Fibroblast of the aortic adventitia (primary cell): ENCODE measurements at regions not wholly inside any gene's neighbourhood (a gene's known extent, or its start where the extent isn't known, plus 50 kb on each side); places are given as distances from the start of the nearest gene placed in this dataset.

Experiments used
- DNase-seq: peaks from one replicate; pipeline ENCODE4 v3.0.0-alpha.2; 2010; ENCODE audit warnings: low read depth
- H3K4me3 ChIP-seq: 2 replicates; pipeline ENCODE4 v1.5.1; 2011; ENCODE audit warnings: low read depth, mild to moderate bottlenecking, control low read depth, low read length, moderate library complexity
- TF ChIP-seq, protein P1 (sequence below): IDR thresholded peaks from 2 replicates; pipeline ENCODE4 v1.5.1; 2011; ENCODE audit warnings: mild to moderate bottlenecking, low read length, control low read depth, inconsistent platforms; ENCODE audit not compliant: insufficient read depth

DNA sequence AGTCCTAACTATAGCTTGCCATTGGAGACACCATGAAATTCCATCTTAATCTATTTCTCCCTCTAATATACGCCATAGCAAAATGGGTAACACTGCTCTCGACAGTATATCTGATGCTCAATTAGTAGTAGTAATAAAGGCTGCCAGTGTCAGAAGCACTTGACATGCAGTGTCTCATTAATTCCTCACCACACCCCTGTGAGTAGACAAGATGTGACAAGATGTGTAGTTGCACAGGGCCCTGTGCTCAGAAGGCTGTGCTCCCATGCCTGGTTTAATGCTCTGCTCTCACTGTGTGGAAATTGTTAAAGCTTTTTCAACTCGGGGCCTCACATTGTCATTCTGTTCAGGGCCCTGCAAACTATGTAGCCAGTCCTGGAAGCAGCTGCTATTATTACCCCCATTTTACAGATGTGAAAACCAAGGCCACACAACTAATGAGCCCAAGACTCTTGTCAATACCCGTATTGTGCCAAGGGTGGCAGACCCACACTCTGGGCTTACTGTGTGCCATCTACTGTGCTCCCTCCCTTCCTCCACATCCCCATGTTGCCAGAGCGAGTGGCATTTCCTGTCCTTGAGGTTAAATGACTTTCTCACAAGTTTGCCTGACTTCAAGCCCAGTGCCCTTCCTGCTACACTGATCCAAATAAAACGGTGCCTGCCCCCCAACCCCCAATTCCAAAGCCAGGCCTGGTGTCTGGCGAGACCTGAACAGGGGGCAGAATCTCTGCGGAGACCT lies 287.3 kb upstream of the CCL2 start:
- TF ChIP-seq, protein P1, sequence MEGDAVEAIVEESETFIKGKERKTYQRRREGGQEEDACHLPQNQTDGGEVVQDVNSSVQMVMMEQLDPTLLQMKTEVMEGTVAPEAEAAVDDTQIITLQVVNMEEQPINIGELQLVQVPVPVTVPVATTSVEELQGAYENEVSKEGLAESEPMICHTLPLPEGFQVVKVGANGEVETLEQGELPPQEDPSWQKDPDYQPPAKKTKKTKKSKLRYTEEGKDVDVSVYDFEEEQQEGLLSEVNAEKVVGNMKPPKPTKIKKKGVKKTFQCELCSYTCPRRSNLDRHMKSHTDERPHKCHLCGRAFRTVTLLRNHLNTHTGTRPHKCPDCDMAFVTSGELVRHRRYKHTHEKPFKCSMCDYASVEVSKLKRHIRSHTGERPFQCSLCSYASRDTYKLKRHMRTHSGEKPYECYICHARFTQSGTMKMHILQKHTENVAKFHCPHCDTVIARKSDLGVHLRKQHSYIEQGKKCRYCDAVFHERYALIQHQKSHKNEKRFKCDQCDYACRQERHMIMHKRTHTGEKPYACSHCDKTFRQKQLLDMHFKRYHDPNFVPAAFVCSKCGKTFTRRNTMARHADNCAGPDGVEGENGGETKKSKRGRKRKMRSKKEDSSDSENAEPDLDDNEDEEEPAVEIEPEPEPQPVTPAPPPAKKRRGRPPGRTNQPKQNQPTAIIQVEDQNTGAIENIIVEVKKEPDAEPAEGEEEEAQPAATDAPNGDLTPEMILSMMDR = no peak
- DNase-seq = no peak
- no peak overlapping the region for H3K4me3 ChIP-seq

DNA sequence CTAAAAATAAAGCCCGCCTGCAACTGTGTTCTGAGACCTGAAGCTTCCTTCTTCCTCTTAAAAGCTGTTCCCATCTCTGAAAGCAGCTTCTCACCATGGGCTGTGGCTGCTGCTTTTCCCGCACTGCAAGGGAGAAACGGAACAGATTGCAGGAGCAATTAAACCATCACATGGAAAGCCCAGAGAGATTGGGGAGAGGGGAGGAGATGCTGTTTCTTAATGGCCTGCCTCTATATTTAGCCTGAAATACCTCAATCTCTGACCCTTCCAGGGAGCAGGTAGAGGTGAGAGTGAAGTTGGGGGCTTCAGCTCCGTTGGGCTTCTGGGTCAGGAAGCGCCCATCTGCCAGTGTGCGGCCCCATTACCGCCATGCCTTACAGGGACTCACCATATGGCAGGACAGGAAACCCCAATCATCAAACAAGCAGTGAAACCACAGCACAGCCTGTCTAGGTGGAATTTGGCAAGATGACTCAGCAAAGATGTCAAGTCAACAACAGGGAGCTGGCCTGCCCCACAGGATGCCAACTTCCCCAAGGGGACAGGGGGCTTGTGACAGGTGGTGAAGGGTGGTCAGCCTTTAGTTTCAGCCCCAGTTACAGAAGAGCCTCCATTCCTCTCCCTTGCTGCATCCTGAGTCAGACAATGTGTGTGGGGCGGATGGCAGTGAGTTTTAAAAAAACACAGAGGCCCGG lies 286.6 kb upstream of the CCL2 start:
- DNase-seq = no peak
- TF ChIP-seq, protein P1 = no peak
- no peak overlapping the region for H3K4me3 ChIP-seq

DNA sequence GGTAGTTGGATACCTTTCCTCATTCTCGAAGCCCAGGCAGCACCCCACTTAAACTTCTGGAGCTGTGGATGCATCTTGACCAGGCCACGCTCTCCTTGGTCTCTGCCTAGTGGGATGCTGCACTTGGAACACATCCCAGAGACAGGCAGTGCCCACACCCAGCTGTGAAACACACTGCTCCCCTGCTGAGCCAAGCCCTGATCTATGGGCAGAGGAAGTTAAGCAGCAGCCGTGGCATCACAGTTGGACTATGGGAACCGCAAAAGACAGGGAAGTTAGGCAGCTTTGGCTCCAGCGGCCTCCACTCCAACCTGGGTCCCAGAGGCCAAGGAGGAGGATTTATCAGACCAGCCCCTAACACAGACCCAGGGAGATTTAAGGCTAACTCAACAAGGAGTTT lies 284.8 kb upstream of the CCL2 start:
- H3K4me3 ChIP-seq = no peak overlapping the region
- DNase-seq = no peak
- TF ChIP-seq, protein P1 = no peak

DNA sequence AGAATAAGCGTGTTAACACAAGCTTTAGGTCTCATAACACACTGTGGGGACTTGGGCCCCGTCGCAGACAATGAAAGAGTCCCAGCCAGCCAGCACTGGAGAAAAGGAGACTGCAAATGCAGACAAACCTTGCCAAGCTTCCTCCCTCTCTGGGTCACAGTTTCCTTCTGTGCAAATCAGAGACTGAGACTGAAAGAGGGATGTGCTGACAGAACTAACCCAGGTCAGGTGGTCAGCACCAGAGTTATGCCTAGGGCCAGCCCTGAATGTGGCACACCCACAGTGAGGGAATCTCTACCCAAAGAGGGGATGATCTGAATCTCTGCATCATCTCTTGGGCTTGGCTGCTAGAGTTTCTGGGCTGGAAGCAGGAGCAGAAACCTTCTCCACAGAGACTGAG lies 282.3 kb upstream of the CCL2 start:
- no peak for DNase-seq
- TF ChIP-seq, protein P1 = no peak
- H3K4me3 ChIP-seq = no peak overlapping the region

DNA sequence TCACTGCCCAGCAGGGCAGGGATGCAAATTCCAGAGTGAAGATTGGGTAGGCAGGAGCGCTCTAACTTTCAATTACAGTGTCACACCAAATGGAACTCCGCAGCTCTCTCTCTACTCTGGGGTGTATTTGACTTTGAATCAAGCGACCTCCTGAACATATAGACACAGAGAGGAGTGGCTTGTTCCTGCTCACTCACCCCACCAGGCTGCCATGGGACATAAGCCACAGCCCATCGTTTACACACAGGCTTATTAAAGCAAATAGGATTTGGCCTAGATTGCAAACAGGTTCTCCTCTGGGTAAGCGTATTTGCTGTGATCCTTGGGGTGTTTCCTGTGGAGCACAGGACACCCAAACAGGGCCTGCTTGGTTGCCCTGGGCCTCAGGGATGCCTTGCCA lies 281.6 kb upstream of the CCL2 start:
- TF ChIP-seq, protein P1 = no peak
- no peak for DNase-seq
- H3K4me3 ChIP-seq = no peak overlapping the region

DNA sequence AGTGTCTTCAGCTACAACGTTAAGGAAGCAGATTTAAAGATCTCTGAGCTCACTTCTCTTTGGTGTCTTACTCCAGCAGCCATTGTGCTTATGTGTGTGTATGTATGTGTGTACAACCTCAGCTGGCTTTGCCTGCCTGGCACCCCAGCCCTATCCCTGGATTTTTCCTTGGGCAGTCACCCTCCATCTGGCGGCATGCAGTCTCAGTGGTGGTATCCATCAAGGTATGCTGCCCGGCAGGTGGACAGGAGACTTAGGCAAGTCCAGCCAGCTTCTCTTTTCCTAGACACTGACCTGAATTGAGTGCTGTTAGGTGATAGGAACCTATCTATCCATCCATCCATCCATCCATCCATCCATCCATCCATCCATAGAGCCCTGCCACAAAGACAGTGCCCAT lies 280.8 kb upstream of the CCL2 start:
- no peak overlapping the region for H3K4me3 ChIP-seq
- TF ChIP-seq, protein P1 = no peak
- DNase-seq = no peak
